ENCODE measurements at regions not wholly inside any gene's neighbourhood (a gene's known extent, or its start where the extent isn't known, plus 50 kb on each side); places are given as distances from the start of the nearest gene placed in this dataset.

DNA sequence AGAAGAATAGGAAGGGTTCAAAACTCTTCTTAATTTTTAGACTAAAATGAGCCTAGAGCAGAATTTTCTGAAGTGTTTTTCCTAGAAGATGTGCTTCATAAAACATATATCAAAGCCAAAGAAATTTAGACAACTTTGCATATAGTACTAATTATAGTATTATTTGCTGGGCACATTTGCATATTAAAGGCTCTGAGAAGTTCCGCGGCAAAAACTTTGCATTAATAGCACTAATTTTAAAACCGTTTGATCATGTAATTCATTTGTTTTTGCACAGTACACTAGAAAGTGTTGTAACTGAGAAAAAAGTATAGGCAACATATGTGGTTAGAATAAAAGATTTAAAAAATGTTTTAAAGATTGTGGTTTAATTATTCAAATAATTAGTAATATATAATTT lies 412.0 kb upstream of the NR2F2 start:
- DNase-seq, result no peak

GRCh38 chr15:95919460-95919859 lies 411.0 kb upstream of the NR2F2 start:
- DNase-seq, result no peak

GRCh38 chr15:95921404-95921803 lies 409.1 kb upstream of the NR2F2 start:
- no peak for DNase-seq

DNA sequence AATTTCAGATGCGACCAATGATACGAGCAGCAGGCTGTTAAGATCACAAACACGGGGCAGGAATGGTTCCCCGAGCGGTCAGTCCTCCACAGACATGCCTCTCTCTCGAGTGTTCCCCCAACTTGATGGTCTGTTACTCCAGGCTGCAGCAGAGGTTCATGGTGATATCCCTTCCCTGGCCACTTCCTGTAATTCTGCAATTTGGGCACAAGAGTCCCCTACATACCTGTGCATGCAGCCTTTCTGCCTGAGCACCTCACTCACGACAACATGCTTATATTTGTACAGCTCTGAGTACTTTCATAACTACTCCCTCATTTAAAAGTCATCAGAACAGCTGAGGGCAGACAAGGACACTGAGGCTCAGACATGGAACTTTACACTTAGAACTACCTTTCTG lies 408.1 kb upstream of the NR2F2 start:
- no peak for DNase-seq

- no peak for DNase-seq
Observed at GRCh38 chr15:95923792-95924191, 406.7 kb upstream of the NR2F2 start.

DNA sequence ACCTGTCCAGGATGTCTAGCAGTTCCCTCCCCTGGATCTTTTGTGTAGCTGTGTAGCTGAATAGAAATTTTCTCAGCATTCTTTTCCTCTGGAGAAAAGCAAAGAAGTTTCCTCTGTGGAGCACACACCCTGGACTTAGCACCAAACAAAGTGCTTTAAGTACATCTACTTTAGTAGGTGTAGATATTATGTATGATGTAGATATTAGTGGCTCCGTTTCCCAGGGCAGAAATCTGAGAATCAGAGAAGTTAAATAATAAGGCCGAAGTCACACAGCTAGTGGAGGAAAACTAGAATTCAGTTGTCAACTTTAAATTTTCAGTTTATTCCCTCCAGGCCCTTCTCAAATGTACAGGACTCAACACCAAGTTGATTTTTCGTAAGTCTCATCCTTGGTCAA lies 401.7 kb upstream of the NR2F2 start:
- DNase-seq, result no peak

DNA sequence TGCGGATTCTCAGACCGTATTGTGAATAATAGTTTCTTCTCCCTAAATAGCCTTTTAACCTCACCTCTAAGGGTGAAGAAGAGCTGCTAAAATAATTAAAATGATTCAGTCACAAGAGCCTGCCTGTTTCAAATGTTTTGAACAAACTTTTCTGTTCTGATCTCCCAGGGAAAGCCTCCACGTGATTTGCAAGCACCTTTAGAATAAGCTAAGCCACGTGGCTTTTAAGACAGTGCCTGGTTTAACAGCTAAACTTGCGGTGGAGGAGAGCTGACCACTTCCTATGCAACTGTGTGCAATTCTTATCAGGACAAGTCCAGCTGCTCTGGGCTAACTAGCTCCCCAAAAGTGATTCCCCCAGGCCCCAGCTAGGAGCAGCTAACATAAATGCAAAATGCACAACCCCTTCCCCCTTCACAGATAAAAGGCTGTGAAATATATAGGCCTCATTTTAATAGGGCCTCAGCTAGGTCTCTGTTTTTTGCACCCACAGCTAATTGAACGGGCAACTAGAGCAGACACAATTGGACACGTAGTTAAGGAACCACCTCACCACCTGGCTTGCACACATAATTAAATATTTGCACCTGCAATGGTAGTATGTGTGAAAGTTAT lies 401.2 kb upstream of the NR2F2 start:
- peak; percentile 7 for DNase-seq

DNA sequence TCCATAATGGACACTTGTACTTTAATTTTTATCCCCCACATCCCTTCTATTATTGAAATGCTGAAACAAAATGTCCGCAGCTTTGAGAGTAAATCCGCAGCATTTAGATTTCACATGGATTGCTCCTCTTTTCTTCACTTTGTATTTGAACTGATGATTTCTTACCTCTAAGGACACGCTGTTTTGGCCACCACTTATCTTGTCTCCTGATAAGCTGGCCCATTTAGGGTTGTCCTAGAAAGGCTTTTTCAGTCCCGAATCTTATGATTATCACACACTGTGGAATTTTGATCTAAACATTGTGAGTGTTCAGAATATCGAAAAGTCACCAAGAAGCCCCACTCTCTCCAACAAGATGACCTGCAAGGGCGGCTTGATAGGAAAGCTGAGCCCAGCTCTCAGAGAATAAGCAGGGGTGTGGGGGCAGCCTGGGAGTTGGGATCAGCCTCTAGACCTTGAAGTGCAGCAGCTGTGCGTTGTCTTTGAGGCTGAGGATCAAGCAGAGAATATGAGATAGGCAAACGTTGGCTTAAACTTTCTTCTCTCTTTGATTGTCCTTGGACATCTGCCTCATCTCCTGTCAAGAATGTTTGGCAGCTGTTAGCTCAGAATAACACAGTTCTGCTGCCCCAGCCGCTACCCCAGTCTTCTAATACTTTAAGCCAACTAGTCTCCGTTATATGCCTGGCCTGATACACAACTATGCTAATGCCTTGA lies 399.7 kb upstream of the NR2F2 start:
- no peak for DNase-seq

- DNase-seq, result no peak
Observed at GRCh38 chr15:95931619-95932018, 398.9 kb upstream of the NR2F2 start.

DNA sequence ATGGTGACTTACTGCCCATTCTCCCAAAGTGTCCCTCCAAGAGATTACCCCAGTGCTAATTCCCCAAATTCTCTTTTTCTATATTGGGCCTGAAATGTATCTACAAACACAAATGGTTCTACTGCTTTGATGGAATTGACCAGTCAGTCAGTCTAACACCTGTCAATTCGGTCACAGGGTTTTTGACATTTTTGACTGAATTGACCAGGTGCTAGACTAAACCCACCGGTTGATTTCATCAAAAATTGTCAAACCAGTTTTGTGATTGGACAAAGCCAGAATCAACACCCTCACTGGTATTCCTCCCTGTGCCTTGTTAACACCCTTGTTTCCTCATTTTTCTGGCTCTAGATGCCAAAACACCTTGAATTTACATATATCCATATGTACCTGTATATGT lies 398.4 kb upstream of the NR2F2 start:
- no peak for DNase-seq

DNA sequence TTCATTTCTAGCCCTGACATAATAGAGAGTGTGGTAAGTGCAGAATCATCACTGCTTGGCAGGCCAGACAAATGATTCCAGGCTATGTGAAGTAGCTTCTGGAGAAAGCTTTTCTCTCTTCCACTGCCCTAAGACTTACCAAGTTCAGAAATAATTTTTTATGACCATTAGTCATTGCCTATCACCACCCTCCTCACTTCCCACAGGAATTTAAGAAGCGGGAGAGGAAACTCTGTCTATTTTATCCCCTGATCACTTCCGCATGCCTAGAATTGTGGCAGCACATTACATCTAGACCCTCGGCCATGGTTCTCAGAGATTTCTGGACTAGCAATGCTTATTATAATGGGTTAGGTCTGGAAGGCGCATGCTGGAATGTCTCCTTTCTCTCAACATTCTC lies 397.8 kb upstream of the NR2F2 start:
- no peak for DNase-seq

GRCh38 chr15:95935852-95936251 lies 394.6 kb upstream of the NR2F2 start:
- no peak for DNase-seq

DNA sequence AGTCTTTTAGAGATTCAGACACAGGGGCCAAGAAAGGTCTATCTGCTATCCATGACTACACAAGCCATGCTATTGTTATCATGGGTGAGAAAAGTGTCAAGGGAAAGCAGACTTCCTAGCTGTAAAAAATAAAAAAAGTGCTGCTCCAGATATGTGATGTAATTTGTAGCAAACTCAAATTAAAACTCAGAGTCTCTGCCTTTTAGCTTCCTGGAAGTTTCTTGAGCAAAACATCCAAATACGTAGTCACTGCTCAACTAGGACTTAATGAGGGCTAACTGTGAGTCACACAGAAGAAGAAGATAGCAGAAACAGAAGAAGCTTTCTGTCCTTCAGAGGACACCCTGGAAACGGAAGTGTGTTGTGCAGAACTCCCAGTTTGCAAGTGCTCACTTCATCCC lies 393.4 kb upstream of the NR2F2 start:
- DNase-seq, result no peak

DNA sequence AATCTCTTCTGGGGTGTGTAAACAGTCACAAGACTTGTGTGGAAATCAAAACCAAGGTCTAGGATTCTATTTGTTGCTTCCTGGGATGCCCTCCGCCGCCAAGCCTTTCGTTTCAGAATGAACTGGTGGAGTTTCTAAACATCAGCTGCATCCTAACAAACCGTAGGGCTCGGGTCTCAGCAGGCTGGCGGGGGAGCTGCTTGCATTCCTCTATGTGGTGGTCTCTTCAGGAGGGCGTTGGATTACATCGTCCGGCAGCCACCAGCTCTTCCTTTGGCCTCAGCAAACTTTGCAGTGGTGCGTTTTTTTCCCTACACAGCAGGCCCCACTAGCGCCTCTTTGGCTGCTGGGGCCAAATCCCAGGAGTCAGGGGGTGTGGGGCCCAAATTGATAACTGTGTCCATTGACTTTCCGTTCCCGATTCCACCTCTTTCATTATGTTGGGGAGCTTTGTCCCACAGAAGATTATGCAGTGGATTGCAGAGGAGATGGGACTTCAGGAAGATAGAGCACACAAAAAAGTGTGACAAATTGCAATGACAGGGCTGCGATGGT lies 390.0 kb upstream of the NR2F2 start:
- DNase-seq, result no peak

GRCh38 chr15:95944193-95944592 lies 386.3 kb upstream of the NR2F2 start:
- no peak for DNase-seq

GRCh38 chr15:95944661-95945255 lies 385.7 kb upstream of the NR2F2 start:
- DNase-seq, result no peak

GRCh38 chr15:95946241-95946640 lies 384.3 kb upstream of the NR2F2 start:
- no peak for DNase-seq

DNA sequence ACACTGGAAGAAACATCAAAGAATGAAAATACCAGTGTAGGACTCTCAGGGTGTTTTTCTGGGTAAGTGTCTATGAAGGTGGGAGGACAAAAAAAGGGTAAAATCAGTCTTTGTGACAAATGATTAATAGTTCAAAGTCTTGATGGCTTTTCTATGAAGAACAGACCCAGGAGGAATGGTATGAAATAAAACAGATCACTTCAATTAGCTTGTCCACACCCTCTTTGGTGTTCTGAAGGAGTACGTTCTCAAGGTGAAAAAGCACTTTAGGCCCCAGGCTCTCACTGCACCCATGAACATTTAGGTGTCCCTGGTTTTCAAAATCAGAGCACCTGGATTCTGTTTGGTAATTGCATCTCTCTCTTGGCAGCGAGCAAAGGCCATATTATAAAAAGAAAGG lies 383.6 kb upstream of the NR2F2 start:
- no peak for DNase-seq

DNA sequence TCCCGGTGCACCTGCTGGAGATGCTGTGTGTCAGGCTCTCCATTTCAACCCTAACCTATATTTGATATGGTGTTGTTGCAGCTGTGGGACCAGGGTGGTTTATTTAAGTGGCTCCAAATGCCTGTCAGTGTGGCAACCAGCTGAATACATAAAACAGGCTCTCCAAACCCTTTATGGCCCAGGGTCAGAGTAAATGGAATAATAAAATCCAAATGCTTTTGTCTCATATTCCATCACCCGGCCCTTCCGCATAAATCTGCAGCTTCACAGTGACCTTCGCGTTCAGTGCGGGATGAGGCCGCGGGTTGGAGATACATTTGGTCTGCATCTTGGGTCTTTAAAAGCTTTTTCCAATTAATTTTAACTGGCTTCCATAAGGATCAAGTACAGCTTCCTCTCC lies 382.1 kb upstream of the NR2F2 start:
- no peak for DNase-seq

- no peak for DNase-seq
Observed at GRCh38 chr15:95953032-95953431, 377.5 kb upstream of the NR2F2 start.

GRCh38 chr15:95957861-95958260 lies 372.6 kb upstream of the NR2F2 start:
- no peak for DNase-seq

DNA sequence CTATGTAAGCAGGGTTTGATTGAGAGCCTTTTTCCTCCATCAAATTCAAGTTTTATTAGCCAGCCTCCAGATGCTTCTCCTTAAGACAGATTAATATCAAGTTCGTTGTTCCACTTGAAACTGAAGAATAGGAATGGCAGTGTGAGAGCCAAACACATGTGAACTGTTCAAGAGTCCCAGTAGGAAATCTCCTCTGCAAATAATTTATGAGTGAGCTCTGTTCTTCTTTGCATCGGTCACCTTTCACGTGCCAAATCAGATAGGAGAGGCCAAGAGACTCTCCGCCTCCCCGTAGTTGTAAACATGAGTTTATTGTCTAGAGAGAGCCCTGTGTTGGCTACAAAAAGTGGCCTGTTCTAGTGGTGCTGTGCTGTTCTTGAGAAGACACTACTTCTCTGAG lies 372.1 kb upstream of the NR2F2 start:
- DNase-seq, result no peak

DNA sequence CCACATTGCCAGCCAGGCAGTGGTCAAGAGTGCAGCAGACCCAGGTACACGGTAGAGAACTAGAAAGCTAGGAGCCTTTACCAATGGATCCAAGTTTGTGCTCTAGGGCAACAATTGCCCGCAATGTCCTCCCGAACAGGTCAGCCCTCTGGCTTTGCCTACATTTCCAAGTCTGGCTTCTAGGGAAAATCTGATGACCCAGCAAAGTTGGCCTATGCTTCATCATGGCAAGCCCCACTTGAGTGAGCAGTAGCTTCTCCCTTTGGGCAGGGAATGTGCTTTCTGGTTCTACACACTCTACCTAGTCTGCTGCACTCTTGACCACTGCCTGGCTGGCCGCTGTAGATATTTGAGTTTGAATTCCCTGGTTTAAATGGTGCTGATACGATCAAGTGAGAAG lies 361.6 kb upstream of the NR2F2 start:
- DNase-seq, result no peak

DNA sequence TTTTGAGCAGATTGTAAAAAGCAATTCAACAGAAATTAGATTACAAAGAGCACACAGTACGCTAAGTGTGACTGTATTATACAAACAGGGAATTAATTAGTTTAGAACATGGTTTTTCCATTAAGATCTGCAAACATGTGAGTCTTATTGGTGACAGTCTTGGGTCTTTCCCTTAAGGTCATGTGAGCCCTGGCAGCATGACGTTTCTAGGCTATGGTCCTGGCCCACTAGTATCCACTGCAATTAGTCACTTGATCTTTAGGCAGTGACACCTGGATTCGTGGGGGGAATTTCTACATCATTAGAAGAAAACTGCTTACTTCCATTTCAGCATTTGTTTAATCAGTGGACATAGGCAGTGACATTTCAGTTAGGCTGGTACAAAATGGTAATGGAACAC lies 360.2 kb upstream of the NR2F2 start:
- DNase-seq, result no peak
